ENCODE measurements at regions not wholly inside any gene's neighbourhood (a gene's known extent, or its start where the extent isn't known, plus 50 kb on each side); places are given as distances from the start of the nearest gene placed in this dataset.

- TF ChIP-seq ARNT (IDR thresholded peaks at IDR 0.05) (no peak), ZNF384 (IDR thresholded peaks at IDR 0.05) (no peak), SP1 (IDR thresholded peaks at IDR 0.05) (no peak), BHLHE40 (IDR thresholded peaks at IDR 0.05; ENCODE audit: borderline replicate concordance) (no peak), SUZ12 (IDR thresholded peaks at IDR 0.05) (no peak), NFRKB (IDR thresholded peaks at IDR 0.05) (no peak), FOXA1 (IDR thresholded peaks at IDR 0.05) (no peak), TARDBP (IDR thresholded peaks at IDR 0.05) (no peak), CTBP1 (IDR thresholded peaks at IDR 0.05; ENCODE audit: borderline replicate concordance) (no peak), HDGF (IDR thresholded peaks at IDR 0.05; ENCODE audit: borderline replicate concordance) (no peak)
Measured at GRCh38 chr15:25249236-25250010, 189.4 kb downstream of the UBE3A start.
